HG03175 (cell line): ENCODE measurements at regions not wholly inside any gene's neighbourhood (a gene's known extent, or its start where the extent isn't known, plus 50 kb on each side); places are given as distances from the start of the nearest gene placed in this dataset.

Experiments used
- ATAC-seq: cut with Tn5 transposase; IDR thresholded peaks from one replicate; pipeline ENCODE4 v1.9.1; 2021; ENCODE audit warnings: mild to moderate bottlenecking, moderate library complexity; ENCODE audit not compliant: unreplicated experiment

DNA sequence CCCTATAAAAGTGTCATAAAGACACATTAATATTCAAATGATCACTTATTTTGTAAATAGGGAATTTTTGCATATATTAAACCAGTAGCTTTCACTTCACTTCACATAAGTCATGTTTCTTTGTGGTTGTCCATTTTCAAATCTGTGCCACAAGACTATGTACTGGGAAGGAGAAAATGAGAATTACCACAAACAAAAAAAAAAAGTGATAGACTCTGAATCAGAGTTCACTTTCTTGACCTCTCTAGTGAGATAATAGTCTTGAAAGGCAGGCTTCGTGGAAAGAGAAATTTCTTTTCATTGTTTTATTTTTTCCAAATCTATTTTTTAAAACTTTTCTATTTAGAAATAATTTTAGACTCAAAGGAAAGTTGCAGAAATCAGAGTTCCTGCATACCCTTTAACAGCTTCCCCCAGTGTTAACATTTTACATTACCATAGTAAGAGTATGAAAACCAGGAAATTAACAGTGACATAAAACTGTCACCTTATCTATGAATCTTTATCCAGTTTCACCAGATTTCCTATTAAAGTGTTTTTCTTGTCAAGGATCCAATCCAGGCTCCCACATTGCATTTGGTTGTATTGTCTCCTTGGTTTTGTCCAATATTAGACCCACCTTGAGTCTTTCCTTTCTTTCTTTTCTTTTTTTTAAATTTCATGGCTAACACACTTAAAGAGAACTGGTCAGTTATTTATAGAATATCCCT is 215.4 kb upstream of the PGRMC2 start:
- no peak for ATAC-seq

DNA sequence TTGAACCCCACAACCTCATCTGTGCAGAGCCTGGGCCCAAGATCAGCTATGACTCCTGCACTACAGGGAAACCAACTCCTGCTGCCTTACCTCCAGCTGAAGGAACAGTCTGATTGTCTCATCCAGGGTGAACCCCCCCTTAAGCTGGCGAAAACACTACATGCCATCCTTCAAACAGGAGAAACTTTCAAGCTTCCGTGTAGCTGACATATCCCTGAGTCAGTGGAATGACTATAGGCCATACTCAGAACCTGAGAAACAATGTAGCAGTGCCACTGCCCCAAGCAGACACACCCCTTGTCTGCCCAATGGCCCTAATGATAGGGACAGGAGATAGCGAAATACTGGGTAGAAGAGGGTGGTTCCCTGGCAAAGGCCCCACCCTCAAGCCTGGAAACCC is 213.6 kb upstream of the PGRMC2 start:
- no peak for ATAC-seq

DNA sequence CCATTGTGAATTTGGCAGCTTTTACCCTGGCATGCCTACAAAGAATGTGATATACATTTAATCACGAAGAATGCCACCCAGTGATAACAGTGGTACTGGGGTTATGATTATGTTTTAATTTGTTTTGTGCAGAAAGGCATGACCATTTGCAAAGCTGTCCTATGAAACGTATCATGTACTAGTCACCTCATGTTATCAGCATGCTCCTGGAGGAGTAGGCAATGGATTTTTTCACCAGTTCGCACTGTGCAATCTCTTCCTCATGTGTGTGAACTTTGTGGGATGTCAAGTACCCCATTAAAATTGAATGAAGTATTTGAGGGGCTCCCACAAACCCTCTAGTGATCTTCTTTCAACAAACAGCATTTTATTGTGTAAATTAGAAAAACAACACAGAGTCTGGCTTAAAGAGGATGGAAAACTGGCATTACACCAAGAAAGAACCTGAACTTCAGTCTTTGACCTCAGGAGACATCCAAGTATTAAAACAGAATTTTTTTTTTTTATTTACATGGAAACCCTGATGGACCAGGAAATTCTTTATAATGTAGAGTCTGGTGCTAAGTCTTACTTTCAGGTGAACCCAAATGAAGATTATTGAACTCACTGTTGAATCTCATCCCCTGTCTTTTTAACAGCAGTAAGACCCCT is 200.6 kb upstream of the PGRMC2 start:
- no peak for ATAC-seq

DNA sequence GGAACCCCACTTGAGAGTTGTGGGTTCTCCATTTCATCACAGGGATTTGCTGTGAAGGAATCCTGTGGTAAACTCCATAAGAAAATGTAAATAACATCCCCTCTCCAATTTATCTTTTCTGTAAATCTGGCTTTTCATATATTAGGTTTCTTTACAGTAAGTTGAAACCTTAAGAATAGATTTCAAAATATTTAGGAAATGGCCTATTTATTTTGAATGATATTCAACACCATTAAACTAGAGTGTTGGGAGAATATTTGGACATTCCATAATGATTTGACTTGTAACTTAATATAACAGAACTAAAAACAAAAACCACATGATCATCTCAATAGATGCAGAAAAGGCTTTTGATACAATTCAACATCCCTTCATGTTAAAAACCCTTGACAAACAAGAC is 197.3 kb upstream of the PGRMC2 start:
- no peak for ATAC-seq

DNA sequence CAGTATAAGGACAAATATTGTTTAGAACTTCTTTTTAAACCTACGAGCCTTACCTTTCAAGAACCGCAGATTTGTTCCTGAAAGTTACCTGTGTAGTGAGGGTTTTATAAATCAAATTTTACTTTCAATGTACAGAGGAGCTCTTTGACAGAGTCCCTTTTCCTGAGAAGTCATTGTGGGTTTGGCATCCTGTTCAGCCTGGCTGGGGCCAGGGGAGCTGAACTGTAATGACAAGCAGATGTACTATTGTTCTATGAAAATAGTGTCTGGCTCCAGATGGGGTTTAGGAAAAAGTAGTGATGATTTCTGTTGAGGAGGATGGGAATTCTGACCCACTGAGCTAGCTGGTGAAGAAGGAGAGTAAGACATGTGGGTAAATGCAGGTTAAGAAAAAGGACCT is 196.2 kb upstream of the PGRMC2 start:
- no peak for ATAC-seq

DNA sequence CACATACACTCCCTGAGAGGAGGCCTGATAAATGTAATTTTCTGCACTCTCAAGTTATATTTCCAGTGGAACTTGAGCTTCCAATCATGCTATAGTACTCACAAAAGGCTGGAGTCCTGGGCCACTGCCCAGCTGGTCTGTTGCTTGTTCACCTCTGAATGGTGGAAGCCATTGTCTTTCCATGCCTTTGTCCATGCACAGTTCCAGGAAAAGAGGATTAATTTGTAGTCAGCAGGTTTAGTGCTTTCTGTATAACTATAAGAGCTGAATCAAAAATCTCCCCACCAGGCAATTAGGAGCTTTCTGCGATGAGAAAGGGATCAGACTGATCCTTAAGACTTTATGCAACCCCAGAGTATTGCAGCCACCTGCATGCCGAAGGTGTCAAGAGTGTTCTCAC is 195.4 kb upstream of the PGRMC2 start:
- no peak for ATAC-seq

DNA sequence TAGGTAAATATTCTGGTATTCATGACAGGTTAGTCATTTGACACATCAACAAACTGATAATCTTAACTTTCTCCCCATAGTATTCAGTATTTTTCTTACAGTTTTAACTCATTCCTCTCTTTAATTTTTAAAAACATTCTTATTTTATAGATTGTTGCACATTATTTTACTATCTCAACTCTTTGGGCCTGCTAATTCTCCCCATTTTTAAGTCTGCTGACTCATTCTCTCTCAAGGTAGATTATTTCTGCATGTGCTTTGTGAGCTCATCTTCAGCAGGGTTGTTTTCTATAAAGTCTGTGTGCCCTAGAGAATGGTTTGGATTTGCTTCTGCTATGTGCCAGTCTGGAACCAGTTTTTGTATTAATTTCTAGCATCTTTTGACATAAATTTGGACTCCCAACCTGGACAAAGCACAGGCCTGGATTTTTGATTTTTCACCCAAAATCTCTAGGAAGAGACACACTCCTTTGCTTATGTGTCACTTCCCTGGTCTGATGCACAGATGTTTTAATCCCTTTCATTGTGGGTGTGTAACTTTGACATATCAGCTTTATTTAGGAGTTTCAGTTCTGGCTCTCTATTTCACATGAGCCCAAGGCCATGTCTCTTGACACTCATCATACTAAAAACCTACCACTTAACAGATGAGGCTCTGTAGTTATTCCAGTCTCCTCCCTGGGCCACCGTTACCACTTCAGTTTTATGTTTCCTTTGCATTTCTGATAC is 194.3 kb upstream of the PGRMC2 start:
- no peak for ATAC-seq

DNA sequence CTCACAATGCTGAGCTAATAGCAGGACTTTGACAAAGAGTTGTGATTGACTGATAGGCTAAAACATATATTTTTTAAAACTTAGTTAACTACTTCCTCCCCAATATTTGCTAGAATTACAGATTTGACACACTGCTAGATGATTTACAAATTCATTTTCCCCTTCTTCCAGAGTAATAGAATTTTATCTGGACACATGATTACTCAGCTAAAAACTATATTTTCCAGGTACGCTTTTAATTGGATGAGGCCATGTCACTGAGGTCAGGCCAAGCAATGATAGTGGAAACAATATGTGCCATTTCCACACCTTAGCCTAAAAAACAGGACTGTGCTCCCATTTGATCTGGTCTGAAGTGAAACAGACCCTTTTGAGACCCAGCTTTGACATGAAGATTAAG is 193.3 kb upstream of the PGRMC2 start:
- ATAC-seq, result no peak

DNA sequence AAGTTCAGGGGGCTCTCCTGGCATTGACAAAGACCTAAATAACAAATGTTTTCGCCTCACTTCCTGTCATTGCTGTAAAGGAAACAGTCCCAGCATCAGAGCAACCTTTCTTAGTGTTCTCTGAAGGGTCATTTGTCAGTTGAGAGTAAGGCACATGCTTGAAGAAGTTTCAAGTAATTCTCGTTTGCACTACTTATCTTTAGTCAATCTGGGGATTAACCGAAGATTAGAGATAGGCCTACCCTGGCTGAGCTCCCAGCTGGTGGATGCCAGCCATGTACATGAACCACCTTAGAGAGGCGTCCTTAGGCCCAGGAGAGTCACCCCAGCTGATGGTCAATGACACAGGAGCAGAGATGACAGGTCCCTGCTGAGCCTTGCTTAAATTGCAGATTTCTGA is 189.9 kb upstream of the PGRMC2 start:
- ATAC-seq, result no peak

DNA sequence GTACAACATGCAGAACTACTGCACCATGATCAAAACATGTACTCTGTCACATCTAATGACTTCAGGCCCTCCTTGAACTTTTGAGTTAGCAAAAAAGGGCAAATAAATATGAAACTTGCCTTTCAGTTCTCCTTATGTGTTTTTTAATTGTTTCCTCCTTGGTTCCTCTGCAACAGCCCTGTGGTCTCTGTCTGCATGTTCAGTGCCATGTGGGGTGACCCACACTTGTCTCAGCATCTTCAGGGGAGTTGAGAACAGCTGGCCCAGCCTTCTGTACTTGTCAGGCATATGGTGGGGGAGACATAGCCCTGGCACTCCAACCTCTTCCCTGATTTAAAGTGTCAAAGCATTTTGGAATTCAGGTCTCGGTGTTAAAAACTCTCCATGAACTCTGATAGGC is 188.0 kb upstream of the PGRMC2 start:
- no peak for ATAC-seq

DNA sequence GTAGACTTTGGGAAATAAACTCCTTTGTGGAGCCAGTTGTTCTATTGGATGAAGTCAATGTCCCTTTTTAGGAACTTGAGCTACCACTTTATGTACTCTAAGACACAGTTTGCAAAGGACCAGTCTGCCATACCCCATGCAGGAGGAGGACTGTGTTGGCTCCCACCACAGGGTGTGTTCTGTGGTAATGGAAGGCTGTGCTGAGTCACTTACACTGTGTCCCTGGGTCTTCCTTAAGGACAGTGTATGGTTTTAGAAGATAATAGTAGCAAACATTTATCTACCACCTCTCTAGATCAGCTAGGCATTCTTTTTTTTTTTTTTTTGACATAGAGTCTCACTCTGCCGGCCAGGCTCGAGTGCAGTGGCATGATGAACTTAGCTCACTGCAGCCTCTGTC is 184.0 kb upstream of the PGRMC2 start:
- no peak for ATAC-seq

DNA sequence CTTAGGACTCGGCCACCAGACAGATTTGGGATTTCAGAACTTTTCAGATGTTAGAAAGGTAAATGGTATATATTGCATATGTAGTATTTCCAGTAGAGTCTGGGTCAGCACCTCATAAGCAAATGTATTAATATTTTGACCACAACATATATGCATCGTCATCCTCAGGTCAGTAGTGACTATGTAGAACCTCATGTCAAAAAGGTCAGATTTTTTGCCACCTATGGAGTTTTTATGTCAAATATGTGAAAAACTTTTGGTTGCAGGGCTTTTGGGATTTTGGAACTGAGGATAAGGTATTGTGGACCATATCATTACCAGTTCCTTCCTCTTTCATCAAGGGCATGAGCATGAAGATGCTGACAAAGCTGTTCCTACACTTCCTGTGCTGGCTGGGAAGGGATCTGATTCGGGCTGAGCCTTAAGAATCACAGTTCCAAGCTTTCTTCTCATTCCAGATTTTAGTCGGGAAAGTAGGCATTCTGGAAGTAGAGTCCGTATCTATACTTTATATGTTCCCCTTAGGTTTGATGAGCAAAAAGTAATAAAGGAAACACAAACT is 183.0 kb upstream of the PGRMC2 start:
- no peak for ATAC-seq

DNA sequence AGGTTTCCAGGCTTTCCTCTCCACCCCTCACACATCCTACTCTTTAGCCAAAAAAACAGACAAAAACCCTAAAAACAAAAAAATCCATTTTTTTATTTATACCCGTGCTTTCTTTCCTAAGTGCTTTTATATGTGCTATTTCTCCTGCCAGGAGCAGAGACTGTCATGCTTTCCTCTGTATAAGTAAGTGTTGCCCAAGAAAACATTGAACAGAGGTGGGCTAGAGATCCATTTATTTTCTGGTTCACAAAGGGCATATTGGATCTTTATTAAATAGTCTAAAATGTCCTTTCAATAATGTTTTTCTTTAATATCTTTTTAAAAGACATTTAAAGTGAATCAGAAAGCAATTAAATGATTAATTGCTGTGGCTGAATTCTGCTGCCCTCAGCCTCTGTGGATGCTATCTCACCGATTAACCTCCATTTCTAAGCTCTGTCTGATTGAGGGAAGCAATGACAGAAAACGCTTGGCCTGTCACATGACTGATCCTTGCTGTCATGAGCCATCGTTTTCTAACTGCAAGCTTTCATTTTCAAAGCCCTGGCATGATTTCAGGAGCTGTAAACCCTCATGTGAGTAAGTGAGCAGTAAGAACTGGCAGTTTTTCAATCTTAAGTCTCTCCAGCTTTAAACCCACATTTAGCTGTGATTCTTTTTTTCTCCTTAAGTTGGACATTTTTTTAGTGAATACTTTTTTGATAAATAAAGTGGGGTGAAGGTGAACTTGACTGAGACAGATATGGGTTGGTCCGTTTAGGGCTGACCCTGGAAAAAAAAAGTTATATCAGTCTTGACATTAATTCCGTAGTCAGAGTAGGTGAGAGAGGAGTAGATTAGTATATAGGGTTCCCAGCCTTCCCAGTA is 180.7 kb upstream of the PGRMC2 start:
- ATAC-seq, result no peak

DNA sequence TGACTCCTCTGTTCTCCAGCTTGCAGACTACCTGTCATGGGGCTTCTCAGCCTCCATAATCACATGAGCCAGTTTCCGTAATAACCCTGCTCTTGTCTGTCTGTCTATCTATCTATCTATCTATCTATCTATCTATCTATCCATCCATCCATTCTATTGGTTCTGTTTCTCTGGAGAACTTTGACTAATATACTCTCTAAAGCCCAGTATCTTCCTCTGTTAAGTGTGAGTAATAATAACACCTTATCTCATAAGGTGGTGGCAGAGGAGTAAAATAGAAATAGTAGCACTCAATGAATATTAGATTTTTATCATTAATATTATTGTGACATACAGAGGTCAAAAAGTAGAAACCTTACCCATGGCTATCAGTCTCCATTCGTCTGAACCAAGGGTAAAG is 177.9 kb upstream of the PGRMC2 start:
- ATAC-seq, result no peak

DNA sequence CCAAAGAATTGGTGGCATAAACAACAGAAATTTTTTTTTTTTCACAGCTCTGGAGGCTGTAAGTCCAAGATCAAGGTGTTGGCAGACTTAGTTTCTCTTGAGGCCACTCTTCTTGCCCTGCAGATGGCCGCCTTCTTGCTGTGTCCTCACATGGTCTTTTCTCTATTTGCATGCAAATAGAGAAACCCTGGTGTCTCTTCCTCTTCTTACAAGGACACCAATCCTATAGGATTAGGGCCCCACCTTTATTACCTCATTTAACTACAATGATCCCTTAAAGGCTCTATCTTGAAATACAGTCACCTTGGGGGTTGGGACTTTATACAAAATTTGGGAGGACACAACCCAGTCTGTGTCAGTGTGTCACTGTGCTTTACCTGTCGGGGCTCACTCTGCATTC is 175.4 kb upstream of the PGRMC2 start:
- no peak for ATAC-seq

DNA sequence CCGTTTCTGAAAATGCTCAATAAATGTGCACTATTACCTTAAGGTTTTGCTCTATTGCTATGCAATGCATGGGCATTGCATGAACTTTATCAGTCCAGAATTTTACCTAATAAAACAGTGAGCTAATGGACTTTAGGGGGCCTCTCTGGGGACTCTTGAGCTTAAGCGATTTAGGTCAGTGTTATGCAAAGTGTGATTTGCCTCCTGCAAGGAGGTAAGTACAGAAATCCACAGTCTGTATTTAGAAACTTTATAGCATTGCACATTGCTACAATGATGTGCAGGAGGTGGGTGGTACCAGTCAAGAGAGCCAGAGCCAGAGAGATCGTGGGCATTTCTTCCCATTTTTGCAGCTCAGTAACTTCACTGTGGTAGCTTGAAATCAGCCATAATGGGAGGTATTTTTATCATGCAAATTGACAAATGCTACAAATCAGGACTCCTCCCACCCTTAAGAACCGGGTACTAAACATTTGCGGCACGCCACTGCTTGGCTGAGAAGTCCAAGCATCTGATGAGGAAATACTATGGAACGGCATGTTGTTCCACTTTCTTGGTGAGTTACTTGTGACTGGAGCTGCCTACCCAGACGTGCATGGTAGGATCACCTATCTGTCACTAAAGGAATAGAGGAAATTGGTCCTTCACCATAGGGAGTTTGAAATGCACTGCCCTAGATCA is 174.6 kb upstream of the PGRMC2 start:
- no peak for ATAC-seq

DNA sequence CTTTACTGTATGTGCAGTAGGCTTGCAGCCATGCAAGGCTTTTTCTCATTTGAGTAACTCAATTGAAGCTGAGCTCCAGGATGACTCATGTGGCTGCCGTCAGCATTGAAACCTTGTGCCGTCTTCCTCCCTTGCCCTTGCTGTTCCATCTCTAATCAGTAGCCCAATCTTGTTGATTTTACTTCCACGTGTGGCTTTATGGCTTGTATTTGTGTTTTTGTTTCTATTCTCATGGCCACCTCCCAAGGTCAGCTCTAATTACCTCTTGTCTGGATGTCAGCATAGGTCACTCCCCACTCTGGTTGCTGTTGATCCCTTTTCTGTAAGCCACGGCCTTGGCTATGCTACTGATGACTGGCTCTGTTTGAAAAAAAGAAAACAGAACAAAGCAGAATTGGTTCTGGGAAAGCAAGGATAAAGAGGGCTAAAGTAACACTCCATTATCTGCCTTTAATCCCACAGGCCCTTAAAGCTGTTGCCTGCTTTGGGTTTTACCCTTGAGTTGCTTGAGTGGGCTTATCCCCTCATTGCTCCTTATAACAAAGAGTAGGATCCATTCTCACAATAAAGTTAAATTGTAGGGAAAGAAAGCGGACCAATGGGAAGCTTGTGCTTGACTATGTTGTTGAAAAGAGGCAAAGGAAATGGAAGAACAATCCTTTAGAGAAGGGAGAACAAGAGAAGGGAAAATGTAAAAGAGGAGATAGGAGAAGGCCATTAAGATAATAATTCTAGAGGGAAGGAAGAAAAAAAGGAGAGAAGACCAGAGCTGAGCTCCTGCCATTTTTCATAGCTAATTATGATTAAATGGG is 173.9 kb upstream of the PGRMC2 start:
- ATAC-seq, result peak; percentile 54

DNA sequence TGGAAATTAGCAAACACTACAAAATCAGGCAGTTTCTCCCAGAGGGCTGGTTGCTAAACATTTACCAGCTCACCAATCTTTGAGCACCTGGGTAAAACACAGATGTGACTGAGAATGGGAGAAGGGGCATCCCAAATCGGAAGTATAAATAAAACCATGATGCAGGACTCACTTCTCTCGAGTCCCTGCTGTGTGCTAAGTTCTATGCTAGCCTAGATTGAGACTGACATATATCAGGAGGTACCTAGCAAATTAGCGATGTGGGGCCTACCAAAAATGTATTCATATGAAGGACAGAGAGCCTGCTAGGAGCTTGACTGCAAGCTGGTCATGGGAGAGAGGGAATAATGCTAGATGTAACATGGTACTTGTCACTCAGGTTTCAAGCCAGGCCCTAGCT is 171.9 kb upstream of the PGRMC2 start:
- no peak for ATAC-seq

DNA sequence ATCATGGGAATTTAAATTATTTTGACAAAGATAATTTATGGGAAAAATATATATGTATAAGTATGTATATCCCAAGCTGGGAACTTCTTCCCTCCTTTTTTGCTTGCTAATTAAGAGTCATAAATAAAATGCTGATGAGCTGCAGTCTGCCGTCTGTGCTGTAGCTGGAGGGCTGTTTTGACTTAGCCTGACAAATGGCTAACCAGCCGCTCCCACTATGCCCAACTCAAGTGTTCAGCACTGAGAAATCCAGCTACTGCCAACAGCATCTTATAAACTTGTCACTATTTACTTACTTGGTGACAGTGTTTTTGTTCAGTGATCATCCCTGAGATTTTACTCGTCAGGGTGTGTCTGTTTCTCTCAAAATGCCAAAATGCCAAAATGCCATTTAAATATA is 171.2 kb upstream of the PGRMC2 start:
- no peak for ATAC-seq

DNA sequence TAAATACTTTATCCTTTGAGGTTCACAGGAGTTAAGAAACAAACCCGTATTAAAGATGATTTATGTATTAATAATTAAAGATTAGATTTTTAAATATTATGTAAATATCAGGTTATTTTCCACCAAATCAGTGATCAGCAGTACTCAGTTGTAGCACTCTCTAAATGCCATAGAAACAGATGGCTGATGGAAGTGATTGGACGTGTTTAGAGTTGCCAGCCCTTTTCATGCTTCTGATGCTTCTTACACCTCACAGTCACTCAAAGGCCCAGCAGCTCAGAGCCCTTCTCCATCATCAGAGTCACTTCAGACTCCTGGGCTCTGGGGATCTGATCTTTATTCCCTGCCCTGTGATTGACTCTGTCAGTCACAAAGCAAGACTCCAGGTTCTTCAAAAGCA is 170.1 kb upstream of the PGRMC2 start:
- ATAC-seq, result no peak
